ENCODE measurements at regions not wholly inside any gene's neighbourhood (a gene's known extent, or its start where the extent isn't known, plus 50 kb on each side); places are given as distances from the start of the nearest gene placed in this dataset.

DNA sequence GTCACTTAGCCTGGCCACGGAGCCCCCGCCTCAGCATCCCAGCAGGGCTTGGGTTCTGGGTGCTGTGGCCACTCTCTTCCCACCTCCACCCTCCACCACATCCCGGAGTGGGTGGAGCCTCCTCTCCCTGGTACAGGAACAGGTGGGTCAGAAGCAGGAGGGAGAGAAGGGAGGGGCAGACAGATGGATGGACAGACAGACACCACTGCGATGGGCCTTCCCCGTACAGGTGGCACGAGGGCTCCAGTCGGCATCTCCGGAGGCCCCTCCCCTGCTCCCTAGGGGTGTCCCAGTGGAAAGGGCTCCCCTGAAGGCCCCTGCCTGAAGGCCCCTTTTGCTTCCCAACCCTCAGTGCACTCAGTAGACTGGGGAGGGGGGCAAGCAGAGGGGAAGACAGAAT is 96.9 kb upstream of the TARDBP start:
- Histone ChIP-seq H3K27me3 (ENCODE audit: control insufficient read depth in 2 of 2, insufficient read depth in 2 of 2, low read length in 2 of 2) (peaks cover 0 to 6% of the 10 kb centered on the region in 2 experiments), H3K27ac (ENCODE audit: insufficient read depth, low read depth, low read length) (no peak overlapping the region), H3K79me2 (ENCODE audit: control insufficient read depth, insufficient read depth, low read length) (no peaks in the 10 kb centered on the region), H3K4me2 (ENCODE audit: insufficient read depth, low read length) (no peak overlapping the region), H3K9me3 (replicated peaks; ENCODE audit: control insufficient read depth, insufficient read depth, low read length) (no peaks in the 10 kb centered on the region), H4K20me1 (replicated peaks; ENCODE audit: control insufficient read depth, extremely low read depth, insufficient read depth, low read length) (no peaks in the 10 kb centered on the region), H2AFZ (ENCODE audit: low read depth, low read length) (no peak overlapping the region), H3K4me1 (ENCODE audit: control insufficient read depth, extremely low read depth, insufficient read depth, low read length) (no peaks in the 10 kb centered on the region), H3K9ac (replicated peaks; ENCODE audit: extremely low read depth, insufficient read depth, low read length) (no peak overlapping the region), H3K9me1 (replicated peaks; ENCODE audit: control insufficient read depth, extremely low read depth, insufficient read depth, low read length) (no peaks in the 10 kb centered on the region), H3K4me3 (replicated peaks in 1 of 3; ENCODE audit: insufficient read depth in 1 of 3, low read depth in 1 of 3, low read length in 3 of 3) (no peak overlapping the region), H3K36me3 (ENCODE audit: control insufficient read depth in 2 of 2, extremely low read depth in 1 of 2, insufficient read depth in 2 of 2, low read length in 2 of 2) (no peaks in the 10 kb centered on the region)
- TF ChIP-seq MYC (IDR thresholded peaks at IDR 0.05; ENCODE audit: low read depth, low read length) (no peak), POLR2A (IDR thresholded peaks at IDR 0.05; ENCODE audit: low read depth, low read length) (no peak), JUN (IDR thresholded peaks at IDR 0.05; ENCODE audit: borderline replicate concordance, insufficient read depth, insufficient read length, low read depth) (no peak), GATA2 (IDR thresholded peaks at IDR 0.05; ENCODE audit: insufficient read depth, insufficient read length, low read depth, low read length) (no peak), FOS (IDR thresholded peaks at IDR 0.05; ENCODE audit: borderline replicate concordance, insufficient read depth, low read length) (no peak), EZH2 (IDR thresholded peaks at IDR 0.05; ENCODE audit: borderline replicate concordance, low read depth, low read length, severe bottlenecking) (no peak), POLR2AphosphoS5 (IDR thresholded peaks at IDR 0.05; ENCODE audit: insufficient read depth, low read depth, low read length) (no peak)
- TF ChIP-seq, protein P1, sequence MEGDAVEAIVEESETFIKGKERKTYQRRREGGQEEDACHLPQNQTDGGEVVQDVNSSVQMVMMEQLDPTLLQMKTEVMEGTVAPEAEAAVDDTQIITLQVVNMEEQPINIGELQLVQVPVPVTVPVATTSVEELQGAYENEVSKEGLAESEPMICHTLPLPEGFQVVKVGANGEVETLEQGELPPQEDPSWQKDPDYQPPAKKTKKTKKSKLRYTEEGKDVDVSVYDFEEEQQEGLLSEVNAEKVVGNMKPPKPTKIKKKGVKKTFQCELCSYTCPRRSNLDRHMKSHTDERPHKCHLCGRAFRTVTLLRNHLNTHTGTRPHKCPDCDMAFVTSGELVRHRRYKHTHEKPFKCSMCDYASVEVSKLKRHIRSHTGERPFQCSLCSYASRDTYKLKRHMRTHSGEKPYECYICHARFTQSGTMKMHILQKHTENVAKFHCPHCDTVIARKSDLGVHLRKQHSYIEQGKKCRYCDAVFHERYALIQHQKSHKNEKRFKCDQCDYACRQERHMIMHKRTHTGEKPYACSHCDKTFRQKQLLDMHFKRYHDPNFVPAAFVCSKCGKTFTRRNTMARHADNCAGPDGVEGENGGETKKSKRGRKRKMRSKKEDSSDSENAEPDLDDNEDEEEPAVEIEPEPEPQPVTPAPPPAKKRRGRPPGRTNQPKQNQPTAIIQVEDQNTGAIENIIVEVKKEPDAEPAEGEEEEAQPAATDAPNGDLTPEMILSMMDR (IDR thresholded peaks at IDR 0.05; ENCODE audit: extremely low read depth in 1 of 2, insufficient read depth in 1 of 2, low read depth in 1 of 2, low read length in 2 of 2): no peak
- TF ChIP-seq, protein P2, sequence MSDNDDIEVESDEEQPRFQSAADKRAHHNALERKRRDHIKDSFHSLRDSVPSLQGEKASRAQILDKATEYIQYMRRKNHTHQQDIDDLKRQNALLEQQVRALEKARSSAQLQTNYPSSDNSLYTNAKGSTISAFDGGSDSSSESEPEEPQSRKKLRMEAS (IDR thresholded peaks at IDR 0.05; ENCODE audit: insufficient read depth, insufficient read length): no peak
- DNase-seq (ENCODE audit: low read depth, low spot score): no peak
- dilution Hi-C loops (cut with MboI; ENCODE audit: extremely low pct_ligation_motif_present, low sequenced_read_pairs): no loop called here
- intact Hi-C loops (cut with micrococcal nuclease): no loop called here
- FAIRE-seq: no peak
- BruUV-seq (replicated peaks): no TSS peak
- ChIA-PET CTCF (no interaction called here), POLR2A (no interaction called here)
